GM19468 (cell line): ENCODE measurements at regions not wholly inside any gene's neighbourhood (a gene's known extent, or its start where the extent isn't known, plus 50 kb on each side); places are given as distances from the start of the nearest gene placed in this dataset.

Experiments used
- ATAC-seq: cut with Tn5 transposase; IDR thresholded peaks from one replicate; pipeline ENCODE4 v1.9.1; 2021; ENCODE audit warnings: mild to moderate bottlenecking, moderate library complexity, moderate number of reproducible peaks; ENCODE audit not compliant: unreplicated experiment; ENCODE audit errors: extremely low read depth

GRCh38 chr19:29389495-29389894 lies 136.3 kb upstream of the VSTM2B start:
- no peak for ATAC-seq

- ATAC-seq, result no peak
Measured at GRCh38 chr19:29390742-29391141, 135.1 kb upstream of the VSTM2B start.

DNA sequence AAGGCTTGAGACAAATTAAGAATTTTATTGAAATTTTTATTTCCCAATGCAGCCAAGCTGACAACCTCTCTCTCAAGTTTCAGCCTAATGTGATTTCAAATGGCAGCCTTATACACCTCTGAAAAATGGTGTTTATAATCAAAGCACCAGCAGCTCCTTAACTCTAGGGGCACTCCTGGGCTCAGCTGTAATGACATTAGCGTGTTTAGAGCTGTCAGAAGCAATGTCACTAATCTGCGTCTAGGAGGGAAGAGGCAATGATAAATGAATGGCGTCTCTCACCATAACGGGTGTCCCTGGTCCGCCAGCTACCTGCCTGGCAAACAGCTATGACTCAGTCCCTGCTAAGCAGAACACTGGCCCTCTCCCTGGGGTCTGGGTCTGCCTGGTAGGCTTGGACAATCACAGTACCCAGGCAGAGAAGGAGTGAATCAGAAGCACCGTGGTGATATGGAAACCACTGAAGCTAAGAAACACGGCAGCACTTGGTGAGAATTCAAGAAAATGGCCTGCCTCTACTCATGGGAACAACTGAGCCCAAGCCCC lies 131.8 kb upstream of the VSTM2B start:
- ATAC-seq, result no peak

DNA sequence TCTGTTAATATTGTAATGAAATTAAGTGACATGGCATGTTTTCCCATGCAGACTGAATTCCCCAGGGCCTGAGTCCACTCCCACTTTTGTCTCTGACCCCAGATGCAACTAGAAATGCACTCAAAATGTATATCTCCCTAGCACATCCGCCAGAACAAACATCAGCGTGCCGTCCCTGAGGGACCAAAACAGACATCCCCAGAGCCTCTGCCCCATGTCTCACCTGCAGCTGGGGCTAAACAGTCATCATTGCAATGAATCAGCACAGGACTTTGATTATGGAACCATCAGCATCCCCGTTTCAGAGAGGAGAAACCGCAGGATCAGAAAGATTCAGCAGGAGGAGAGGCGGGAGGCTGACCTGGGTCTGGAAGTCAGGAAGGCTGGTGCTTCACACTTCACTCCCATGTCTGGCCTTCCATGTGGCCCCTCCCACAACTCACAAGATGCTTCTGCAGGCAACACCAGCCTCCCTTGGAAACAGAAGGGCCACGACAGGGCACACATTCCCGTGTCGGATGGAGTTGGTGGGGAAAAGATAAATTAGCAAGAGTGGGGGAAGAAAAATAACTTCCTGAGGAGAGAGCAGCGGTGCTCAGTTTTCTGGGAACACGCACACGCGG lies 130.6 kb upstream of the VSTM2B start:
- ATAC-seq, result no peak

GRCh38 chr19:29395734-29396414 lies 129.9 kb upstream of the VSTM2B start:
- ATAC-seq, result no peak

GRCh38 chr19:29396925-29397324 lies 128.9 kb upstream of the VSTM2B start:
- ATAC-seq, result no peak

DNA sequence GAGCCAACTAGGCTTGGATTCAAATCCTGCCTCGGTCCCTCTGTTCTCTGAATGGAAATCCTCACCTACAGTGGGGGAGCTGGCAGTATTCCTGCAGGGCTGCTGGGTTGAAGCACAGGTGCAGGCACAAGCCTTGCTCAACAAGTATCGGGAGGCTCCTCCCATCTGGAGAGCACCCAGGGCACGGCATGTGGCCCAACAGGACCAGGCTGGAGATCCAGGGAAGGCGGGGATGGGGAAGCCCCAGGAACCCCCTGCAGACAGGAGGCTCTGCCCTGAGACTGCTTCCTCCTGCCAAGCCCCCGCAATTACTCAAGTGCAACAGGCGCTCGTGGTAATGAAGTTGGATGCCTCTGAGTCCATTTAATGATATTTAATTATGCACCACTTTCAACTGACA lies 128.0 kb upstream of the VSTM2B start:
- ATAC-seq, result no peak

- no peak for ATAC-seq
Measured at GRCh38 chr19:29399804-29400203, 126.0 kb upstream of the VSTM2B start.

GRCh38 chr19:29400917-29401711 lies 124.7 kb upstream of the VSTM2B start:
- no peak for ATAC-seq

- ATAC-seq, result no peak
Measured at GRCh38 chr19:29401712-29402421, 123.9 kb upstream of the VSTM2B start.

DNA sequence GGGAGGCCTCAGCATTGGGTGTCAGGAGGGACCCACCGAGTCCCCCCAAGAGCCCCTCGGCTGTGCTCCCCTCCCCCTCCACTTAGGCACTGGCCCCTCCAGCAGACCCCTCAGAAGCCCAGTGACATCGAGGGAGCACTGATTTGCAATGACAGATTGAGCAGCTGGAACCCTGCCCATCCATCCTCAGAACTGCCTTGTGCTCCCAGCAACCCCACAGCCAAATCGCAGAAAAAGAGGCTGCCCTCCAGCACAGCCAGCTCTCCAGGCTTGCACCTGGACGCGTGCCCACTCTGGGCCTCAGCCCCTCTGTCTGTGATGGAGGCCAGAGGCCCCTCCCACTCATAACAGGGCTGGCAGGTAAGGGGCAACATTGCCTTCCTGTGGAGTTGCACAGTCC lies 123.2 kb upstream of the VSTM2B start:
- no peak for ATAC-seq

GRCh38 chr19:29404015-29404414 lies 121.8 kb upstream of the VSTM2B start:
- no peak for ATAC-seq

DNA sequence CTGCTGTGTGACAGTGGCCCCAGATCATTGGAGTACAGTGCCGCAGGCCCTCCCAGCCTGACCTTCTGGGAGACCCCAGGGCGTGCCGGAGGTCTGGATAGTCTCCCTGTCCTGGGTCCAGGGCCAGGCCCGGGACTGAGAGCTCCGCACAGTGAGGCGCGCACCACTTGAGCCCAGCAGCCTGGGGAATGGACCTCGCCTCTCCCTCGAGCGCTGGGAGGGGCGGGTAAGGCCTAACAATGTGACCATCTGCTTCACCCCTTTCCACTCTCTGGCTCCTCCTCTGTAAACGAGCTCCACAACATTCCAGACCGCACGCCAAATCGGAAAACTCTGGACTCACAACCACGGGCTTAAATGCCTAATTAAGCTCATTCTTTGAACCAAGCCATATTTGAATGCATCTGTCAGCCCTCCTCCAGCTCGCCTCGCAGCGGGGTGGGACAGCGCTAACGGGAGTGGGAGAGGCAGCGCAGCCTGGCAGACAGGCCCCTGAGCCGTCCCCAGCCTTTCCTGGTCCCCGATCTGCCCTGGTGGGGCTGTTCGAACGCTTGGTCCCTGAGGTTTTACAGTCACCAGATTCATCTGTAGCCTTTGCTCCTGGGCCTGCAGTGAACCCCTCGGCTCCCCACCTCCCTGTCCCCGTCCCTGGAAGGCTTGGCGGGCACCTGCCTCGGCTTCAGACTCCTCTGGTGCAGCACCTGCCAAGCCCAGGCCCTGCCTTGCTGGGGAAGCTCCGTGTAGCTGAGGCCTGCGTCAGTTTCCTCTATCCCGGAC lies 120.7 kb upstream of the VSTM2B start:
- ATAC-seq, result no peak

DNA sequence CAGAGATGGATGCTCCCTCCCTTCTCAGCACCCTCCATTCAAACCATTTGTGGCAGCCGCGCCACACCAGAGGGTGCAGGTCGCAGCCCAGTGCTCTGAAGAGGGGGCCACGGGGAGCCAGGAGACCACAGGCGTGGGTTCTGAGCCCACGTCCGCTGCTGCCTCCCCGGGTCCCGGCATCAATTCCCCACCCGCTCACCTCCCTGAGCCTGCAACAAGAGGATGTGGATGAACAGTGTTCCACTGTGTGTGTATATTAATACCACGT lies 120.1 kb upstream of the VSTM2B start:
- no peak for ATAC-seq

- no peak for ATAC-seq
Measured at GRCh38 chr19:29409076-29409862, 116.5 kb upstream of the VSTM2B start.

GRCh38 chr19:29410601-29411000 lies 115.2 kb upstream of the VSTM2B start:
- ATAC-seq, result no peak

- ATAC-seq, result no peak
Measured at GRCh38 chr19:29411113-29411581, 114.6 kb upstream of the VSTM2B start.

GRCh38 chr19:29413435-29413834 lies 112.4 kb upstream of the VSTM2B start:
- no peak for ATAC-seq

DNA sequence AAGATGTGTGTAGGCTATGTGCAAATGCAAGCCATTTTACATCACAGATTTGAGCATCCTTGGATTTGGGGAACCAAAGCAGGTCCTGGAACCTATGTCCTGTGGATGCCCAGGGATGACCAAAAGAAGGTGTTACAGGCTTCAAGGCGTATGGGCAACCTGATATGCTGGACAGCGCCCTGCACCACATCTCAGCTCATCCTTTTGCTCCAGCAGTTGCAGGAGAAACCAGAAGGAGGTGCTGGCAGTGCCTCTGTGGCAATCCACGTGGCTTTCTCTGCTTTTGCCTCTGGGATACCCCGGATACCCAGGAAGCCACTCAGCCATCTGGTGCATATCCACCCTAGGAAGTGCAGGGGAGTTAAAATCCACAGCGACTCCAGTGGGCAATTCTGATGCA lies 110.3 kb upstream of the VSTM2B start:
- ATAC-seq, result no peak
